Ascending aorta (tissue), 2 donors: ENCODE measurements at regions not wholly inside any gene's neighbourhood (a gene's known extent, or its start where the extent isn't known, plus 50 kb on each side); places are given as distances from the start of the nearest gene placed in this dataset.

Source experiments
- DNase-seq, 2 donors: peaks; one replicate each; pipeline ENCODE4 v3.0.0-alpha.2; 2019; ENCODE audit warnings: low spot score in 2 of 2
- H3K27ac ChIP-seq, 2 donors: fragments of 200-600 bp; sonication (generic); one replicate each; pipeline ENCODE4 v1.5.1; 2016 to 2017; ENCODE audit warnings: mild to moderate bottlenecking in 1 of 2
- H3K27me3 ChIP-seq: fragments of 200-600 bp; sonication (generic); one replicate; pipeline ENCODE4 v1.5.1; 2017
- H3K36me3 ChIP-seq, 2 donors: fragments of 200-600 bp; sonication (generic); one replicate each; pipeline ENCODE4 v1.5.1; 2016
- H3K4me1 ChIP-seq, 2 donors: fragments of 200-600 bp; sonication (generic); one replicate each; pipeline ENCODE4 v1.5.1; 2016 to 2017; ENCODE audit warnings: mild to moderate bottlenecking in 1 of 2
- H3K4me3 ChIP-seq, 2 donors: fragments of 200-600 bp; sonication (generic); one replicate each; pipeline ENCODE4 v1.5.1; 2016 to 2017; ENCODE audit warnings: mild to moderate bottlenecking in 1 of 2
- H3K9me3 ChIP-seq, 2 donors: fragments of 200-600 bp; sonication (generic); one replicate each; pipeline ENCODE4 v1.5.1; 2016
- CTCF ChIP-seq, 3 experiments: fragments of 200-600 bp in 2 of 3; fragments of 450-650 bp in 1 of 3; sonication (generic) in 2 of 3; IDR thresholded peaks; one replicate each; pipeline ENCODE4 v1.5.1; 2016 to 2019; ENCODE audit warnings: antibody characterized with exemption in 3 of 3, mild to moderate bottlenecking in 1 of 3, moderate library complexity in 1 of 3
- intact Hi-C: fragments of 100-400 bp; cut with DNase I; formaldehyde crosslinking; loops from one replicate; pipeline ENCODE4 v1.15.1; 2023

- DNase-seq, result no peak
- Histone ChIP-seq H3K4me3 (no peak overlapping the region), H3K27ac (no peak overlapping the region), H3K9me3 (no peaks in the 10 kb centered on the region), H3K27me3 (no peaks in the 10 kb centered on the region), H3K4me1 (no peaks in the 10 kb centered on the region), H3K36me3 (no peaks in the 10 kb centered on the region)
- no peak for TF ChIP-seq CTCF (IDR thresholded peaks at IDR 0.05)
- intact Hi-C loops, result no loop called here
Measured at GRCh38 chr18:38237796-38238195, 672.2 kb upstream of the CELF4 start.

- H3K27ac ChIP-seq, result no peak overlapping the region
- no peak for DNase-seq
- H3K9me3 ChIP-seq, result no peaks in the 10 kb centered on the region
- no peaks in the 10 kb centered on the region for H3K27me3 ChIP-seq
- no peaks in the 10 kb centered on the region for H3K36me3 ChIP-seq
- TF ChIP-seq CTCF (IDR thresholded peaks at IDR 0.05), result no peak
- H3K4me1 ChIP-seq, result no peaks in the 10 kb centered on the region
- intact Hi-C loops, result no loop called here
- no peak overlapping the region for H3K4me3 ChIP-seq
Measured at GRCh38 chr18:38221476-38222100, 656.0 kb upstream of the CELF4 start.

GRCh38 chr18:38198956-38199355 is 633.4 kb upstream of the CELF4 start:
- H3K27ac ChIP-seq, result no peak overlapping the region
- H3K27me3 ChIP-seq, result no peaks in the 10 kb centered on the region
- no peaks in the 10 kb centered on the region for H3K4me1 ChIP-seq
- no peak for TF ChIP-seq CTCF (IDR thresholded peaks at IDR 0.05)
- no peaks in the 10 kb centered on the region for H3K9me3 ChIP-seq
- no peak for DNase-seq
- H3K4me3 ChIP-seq, result no peak overlapping the region
- no peaks in the 10 kb centered on the region for H3K36me3 ChIP-seq
- intact Hi-C loops, result no loop called here

- Histone ChIP-seq H3K9me3 (no peaks in the 10 kb centered on the region), H3K27me3 (no peaks in the 10 kb centered on the region), H3K4me1 (no peaks in the 10 kb centered on the region), H3K27ac (no peak overlapping the region), H3K36me3 (no peaks in the 10 kb centered on the region), H3K4me3 (no peak overlapping the region)
- TF ChIP-seq CTCF (IDR thresholded peaks at IDR 0.05), result no peak
- DNase-seq, result no peak
- intact Hi-C loops, result no loop called here
Measured at GRCh38 chr18:38198526-38198925, 632.9 kb upstream of the CELF4 start.

GRCh38 chr18:38186491-38186890 is 620.9 kb upstream of the CELF4 start:
- no peak for TF ChIP-seq CTCF (IDR thresholded peaks at IDR 0.05)
- intact Hi-C loops, result no loop called here

GRCh38 chr18:38174594-38174993 is 609.0 kb upstream of the CELF4 start:
- no peaks in the 10 kb centered on the region for H3K9me3 ChIP-seq
- no peak overlapping the region for H3K4me3 ChIP-seq
- no peak for TF ChIP-seq CTCF (IDR thresholded peaks at IDR 0.05)
- H3K4me1 ChIP-seq, result no peaks in the 10 kb centered on the region
- no peaks in the 10 kb centered on the region for H3K27me3 ChIP-seq
- no peaks in the 10 kb centered on the region for H3K36me3 ChIP-seq
- no peak overlapping the region for H3K27ac ChIP-seq
- intact Hi-C loops, result no loop called here
- DNase-seq, result no peak

More at GRCh38 chr18:38186491-38186890, 620.9 kb upstream of the CELF4 start:
- H3K9me3 ChIP-seq, result no peaks in the 10 kb centered on the region
- H3K27me3 ChIP-seq, result no peaks in the 10 kb centered on the region
- no peak overlapping the region for H3K4me3 ChIP-seq
- DNase-seq, result no peak
- no peak overlapping the region for H3K27ac ChIP-seq
- no peaks in the 10 kb centered on the region for H3K36me3 ChIP-seq
- no peaks in the 10 kb centered on the region for H3K4me1 ChIP-seq
